ENCODE measurements at regions not wholly inside any gene's neighbourhood (a gene's known extent, or its start where the extent isn't known, plus 50 kb on each side); places are given as distances from the start of the nearest gene placed in this dataset.

GRCh38 chr22:49551446-49551845 lies 276.2 kb downstream of the BRD1 start:
- DNase-seq = no peak

- DNase-seq = no peak
Observed at GRCh38 chr22:49550766-49551362, 276.8 kb downstream of the BRD1 start.

- DNase-seq = no peak
Observed at GRCh38 chr22:49550141-49550430, 277.6 kb downstream of the BRD1 start.

GRCh38 chr22:49549256-49550140 lies 278.2 kb downstream of the BRD1 start:
- no peak for DNase-seq

- DNase-seq = no peak
Observed at GRCh38 chr22:49548356-49549202, 279.1 kb downstream of the BRD1 start.

DNA sequence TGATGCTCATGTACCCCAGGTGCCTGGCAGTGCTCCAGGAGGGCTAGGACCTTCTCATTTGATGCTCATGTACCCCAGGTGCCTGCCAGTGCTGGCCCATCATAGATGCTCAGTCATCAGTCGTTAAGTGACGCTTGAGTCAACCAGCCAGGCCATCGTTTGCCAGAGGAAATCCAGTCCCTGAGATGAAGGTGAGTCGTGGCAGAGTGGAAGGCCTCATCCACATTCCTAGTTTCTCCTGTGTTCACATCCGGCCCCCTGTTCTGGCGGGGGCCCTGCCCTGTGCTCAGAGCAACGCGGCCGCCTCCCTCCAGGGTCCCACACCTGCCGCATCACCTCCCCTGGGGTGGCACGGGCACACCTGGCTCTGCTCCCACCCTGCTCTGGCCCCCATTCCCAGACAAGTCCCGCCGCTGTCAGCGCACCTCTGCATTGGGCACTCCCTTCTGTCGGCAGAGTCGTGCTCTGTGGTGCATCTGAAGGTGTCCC lies 279.9 kb downstream of the BRD1 start:
- no peak for DNase-seq

DNA sequence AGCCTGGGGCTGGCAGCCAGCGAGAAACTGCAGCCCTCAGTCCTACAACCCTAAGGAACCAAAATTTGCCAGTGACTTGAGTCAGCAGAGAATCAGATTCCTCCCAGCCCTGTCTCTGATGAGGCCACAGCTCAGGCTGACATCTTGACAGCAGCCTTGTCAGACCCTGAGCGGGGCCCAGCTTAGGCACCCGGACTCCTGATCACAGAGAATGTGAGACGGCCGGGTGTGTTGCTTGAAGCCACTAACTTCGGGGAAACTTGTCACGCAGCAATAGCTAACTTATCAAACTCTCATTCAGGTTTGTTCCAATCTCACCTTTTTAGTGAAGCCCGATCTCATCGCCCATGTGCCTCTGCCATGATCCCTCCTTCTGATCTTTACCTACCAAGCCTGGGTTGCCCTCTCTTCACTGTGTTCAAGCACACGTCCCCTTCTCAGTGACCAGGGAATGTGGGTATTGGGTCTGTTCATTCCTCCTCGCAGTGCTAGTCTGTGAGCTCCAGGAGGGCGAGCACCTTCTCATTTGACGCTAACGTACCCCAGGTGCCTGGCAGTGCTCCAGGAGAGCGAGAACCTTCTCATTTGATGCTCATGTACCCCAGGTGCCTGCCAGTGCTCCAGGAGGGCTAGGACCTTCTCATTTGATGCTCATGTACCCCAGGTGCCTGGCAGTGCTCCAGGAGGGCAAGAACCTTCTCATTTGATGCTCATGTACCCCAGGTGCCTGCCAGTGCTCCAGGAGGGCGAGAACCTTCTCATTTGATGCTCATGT lies 280.7 kb downstream of the BRD1 start:
- no peak for DNase-seq

DNA sequence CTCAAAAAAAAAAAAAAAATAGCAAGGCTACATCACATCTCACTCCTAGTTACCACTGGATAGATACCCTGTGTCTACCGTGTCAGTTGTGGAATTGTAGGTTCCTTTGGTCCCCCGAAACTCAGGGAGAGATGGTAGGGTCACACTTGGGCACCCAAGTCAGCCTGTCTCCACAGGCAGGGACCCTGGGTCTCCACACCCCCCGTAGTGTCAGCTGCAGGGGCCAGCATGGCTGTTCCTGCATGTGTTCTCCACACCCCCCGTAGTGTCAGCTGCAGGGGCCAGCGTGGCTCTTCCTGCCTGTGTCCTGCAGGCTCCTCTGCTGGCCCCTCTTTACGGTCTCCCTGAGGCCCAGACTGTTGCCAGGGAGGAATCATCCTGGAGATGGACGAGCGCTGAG lies 282.1 kb downstream of the BRD1 start:
- no peak for DNase-seq

DNA sequence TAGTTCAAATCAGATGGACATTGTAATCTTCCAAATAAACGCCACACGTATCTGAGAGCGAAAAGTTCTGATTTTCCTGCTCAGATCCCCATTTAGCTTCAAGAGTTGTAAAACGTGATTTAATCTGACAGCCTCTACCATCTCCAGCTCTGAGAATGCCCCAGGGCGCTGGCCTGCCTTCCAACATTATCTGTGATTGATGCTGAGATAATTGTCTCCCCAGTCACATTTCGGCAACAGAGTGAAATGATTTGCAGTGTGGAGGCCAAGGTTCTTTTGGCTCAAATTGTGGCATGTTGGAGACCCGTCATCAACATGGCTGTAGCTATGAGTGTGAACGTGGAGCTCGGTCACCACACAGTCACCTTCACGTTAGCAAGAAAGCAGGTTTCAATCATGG lies 283.4 kb downstream of the BRD1 start:
- no peak for DNase-seq

GRCh38 chr22:49543876-49544275 lies 283.8 kb downstream of the BRD1 start:
- DNase-seq = no peak

DNA sequence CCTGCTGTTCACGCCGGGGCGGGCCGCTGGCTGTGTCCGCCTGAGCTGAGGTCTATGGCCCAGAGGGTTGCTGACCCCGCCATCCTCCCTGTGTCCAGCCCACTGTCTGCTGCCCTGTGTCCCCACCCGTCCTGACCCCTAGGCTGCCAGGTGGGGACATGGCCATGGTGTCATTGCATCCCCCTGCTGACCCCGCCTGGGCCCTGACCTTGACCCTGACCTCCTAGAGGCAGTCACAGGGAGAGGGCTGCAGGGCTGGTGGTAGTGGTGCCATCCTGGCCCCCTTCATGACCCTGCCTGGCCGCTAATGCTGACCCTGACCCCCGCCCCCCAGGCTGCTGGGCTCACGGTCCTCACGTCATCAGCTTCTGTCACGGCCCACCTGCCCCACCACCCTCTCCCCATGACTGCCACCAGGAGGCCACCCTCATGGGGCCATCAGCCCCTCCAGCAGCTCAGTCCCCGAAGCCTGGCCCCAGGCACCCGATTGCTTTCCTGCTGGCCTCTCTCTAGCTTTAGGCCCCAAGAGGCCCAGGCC lies 285.9 kb downstream of the BRD1 start:
- DNase-seq = no peak

DNA sequence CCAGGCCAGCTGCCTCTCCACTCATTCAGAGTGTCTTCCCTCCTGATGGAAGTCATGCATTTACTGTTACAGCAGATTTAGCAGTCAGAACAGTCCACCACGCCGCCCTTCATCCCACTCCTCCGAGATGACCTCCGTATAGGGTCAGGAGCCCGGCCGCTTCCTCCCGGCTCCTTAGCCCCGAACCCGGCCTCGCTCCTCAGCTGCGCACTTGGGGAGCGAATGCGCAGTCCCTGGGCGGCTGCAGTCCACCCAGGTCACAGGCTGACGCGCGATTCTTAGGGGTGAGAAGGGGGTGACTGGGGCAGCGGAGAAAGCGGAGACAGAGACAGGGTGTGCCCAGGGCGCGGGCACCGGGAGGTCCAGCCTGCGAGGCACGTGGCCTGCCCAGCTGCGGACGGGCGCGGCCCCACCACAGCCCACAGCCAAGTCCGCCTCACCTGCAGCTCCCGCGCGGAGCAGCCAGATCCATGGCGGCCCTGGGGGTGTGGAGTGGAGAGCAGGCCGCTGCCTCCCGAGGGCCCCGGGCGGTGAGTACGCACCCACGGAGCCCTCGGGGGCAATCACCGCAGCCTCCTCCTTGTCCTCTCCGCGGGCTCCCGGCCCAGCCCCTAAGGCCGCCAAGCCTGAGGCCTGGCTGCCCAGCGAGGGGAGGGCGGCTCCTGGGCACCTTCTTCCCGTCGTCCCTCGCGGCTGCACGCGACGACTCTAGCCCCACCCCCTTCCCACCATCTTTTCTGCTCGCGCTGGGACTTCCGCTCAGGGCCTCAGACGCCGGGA lies 286.6 kb downstream of the BRD1 start:
- DNase-seq = no peak

GRCh38 chr22:49540084-49540912 lies 287.4 kb downstream of the BRD1 start:
- DNase-seq = no peak

- DNase-seq = no peak
Observed at GRCh38 chr22:49538006-49538405, 289.7 kb downstream of the BRD1 start.

DNA sequence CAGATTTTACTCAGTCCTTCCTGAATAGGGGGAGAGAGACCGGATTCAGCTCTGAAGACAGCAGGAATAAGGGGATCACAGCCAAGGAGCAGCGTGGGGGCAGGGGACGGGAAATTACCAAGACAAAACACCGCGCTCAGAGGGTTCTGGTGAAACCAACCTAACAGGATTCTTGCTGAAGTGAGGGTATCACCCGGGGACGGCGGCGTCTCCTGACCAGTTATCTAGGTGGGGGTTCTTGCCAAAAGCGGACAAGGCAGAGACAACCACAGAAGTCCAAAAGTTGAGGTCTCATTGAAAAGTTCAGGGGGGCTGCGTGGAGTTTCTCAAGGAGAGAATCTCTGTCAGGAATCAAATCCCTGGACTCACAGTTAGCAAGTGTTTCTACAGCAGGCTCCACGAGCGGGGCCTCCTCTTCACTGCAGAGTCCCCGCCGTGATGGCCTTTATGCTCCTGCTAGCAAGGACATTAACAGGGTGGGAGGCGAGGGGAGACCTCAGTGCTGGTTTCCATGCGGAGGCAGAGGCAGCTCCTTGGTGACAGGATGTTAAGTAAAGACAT lies 291.0 kb downstream of the BRD1 start:
- no peak for DNase-seq

- no peak for DNase-seq
Observed at GRCh38 chr22:49535527-49536125, 292.0 kb downstream of the BRD1 start.

GRCh38 chr22:49535126-49535525 lies 292.5 kb downstream of the BRD1 start:
- DNase-seq = no peak

DNA sequence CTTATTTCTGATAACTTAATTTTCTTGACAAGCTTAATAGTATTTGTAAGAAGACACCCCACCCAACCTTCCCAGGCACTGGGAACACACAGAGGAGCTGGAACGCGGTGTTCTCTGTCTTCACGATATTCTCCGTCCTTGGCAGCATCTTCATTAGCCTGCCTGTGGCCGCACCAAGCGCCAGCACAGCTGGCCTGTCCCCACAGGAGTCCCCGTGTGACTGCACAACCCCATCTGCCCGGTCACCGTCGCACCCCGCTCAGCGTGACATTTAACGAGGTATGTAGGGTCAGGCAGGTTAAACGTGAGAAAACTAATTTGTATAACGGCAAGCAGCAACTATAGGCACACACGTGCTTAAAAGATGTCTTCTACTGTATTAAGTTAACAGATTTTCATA lies 293.3 kb downstream of the BRD1 start:
- DNase-seq = no peak

- no peak for DNase-seq
Observed at GRCh38 chr22:49533886-49534285, 293.8 kb downstream of the BRD1 start.

Measured in amygdala (tissue), 56 donors.